SU-DHL-6 (cell line): ENCODE measurements at regions not wholly inside any gene's neighbourhood (a gene's known extent, or its start where the extent isn't known, plus 50 kb on each side); places are given as distances from the start of the nearest gene placed in this dataset.

ENCODE experiments used
- EZH2phosphoT487 ChIP-seq: fragments of 200-600 bp; sonication (generic), shearing (Covaris generic); conservative IDR thresholded peaks from 2 replicates; pipeline ENCODE4 v1.6.1; 2018; ENCODE audit warnings: mild to moderate bottlenecking, antibody characterized with exemption, low read length, moderate library complexity, mixed read lengths
- TF ChIP-seq, protein P1 (sequence below): fragments of 200-600 bp; sonication (generic); IDR thresholded peaks from one replicate; pipeline ENCODE4 v1.5.1; 2017; ENCODE audit warnings: antibody characterized with exemption, mild to moderate bottlenecking, low read length, moderate library complexity; ENCODE audit not compliant: insufficient read depth, poor library complexity, severe bottlenecking

DNA sequence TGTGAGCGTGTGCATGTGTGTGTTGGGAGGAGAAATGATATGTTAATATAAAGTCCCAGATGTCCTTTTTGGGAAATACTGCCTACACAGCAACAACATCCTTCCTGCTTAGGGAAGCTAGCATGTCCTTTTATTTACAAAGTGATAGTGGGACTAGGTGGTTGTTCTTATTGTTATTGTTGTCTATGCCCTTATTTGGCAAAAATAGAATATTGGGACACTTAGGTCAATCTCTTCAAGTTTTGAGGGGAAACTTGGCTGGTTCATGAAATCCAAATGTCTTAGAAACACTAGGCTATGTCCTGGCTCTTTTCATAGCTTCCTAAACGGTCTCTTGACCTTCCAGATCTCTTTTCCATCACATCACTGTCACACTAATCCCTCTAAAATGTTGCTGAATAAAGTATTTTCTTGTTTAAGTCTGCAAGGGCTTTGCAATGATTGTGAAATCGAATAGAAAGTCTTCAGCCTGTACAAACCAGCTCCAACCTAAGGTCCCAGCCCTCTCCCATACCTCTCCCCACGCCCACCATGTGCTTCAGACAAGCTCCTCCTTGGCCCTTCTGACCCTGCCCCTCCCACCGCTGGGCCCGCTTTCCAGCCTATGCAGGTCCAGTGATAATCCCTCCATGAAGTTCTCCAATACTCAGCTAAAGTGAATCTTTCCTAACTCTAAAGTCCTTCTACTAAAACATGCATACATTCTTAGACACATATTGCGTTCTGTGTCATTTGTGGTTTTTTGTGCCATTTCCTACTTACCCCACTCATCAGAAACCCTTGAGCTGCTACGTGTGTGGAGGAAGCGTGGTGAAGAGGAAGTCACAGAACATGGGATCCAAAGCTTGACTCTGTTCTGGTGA, 205.1 kb downstream of the LY86 start:
- TF ChIP-seq, protein P1, sequence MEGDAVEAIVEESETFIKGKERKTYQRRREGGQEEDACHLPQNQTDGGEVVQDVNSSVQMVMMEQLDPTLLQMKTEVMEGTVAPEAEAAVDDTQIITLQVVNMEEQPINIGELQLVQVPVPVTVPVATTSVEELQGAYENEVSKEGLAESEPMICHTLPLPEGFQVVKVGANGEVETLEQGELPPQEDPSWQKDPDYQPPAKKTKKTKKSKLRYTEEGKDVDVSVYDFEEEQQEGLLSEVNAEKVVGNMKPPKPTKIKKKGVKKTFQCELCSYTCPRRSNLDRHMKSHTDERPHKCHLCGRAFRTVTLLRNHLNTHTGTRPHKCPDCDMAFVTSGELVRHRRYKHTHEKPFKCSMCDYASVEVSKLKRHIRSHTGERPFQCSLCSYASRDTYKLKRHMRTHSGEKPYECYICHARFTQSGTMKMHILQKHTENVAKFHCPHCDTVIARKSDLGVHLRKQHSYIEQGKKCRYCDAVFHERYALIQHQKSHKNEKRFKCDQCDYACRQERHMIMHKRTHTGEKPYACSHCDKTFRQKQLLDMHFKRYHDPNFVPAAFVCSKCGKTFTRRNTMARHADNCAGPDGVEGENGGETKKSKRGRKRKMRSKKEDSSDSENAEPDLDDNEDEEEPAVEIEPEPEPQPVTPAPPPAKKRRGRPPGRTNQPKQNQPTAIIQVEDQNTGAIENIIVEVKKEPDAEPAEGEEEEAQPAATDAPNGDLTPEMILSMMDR = no peak
- no peak for TF ChIP-seq EZH2phosphoT487
